ENCODE measurements at regions not wholly inside any gene's neighbourhood (a gene's known extent, or its start where the extent isn't known, plus 50 kb on each side); places are given as distances from the start of the nearest gene placed in this dataset.

DNA sequence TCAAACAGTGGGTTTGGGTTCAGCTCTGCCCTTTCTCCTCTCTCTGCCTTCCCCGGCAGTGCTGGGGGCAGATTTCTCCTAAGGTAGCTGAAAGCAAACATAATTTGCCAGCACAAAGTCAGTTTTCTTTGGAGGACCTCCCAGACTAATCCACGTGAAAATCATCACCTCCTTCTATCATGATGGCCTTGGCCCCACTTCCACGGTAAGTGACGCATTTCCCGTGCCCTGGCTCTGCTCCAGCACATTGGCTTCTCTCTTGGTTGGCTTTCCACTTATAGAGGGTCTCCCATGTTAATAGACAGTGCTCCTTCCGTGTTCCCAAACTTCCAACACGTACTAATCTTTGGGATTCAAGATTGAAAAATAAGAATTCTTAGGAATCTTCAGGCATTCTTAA lies 74.1 kb upstream of the TRIO start:
- TF ChIP-seq, protein P1, sequence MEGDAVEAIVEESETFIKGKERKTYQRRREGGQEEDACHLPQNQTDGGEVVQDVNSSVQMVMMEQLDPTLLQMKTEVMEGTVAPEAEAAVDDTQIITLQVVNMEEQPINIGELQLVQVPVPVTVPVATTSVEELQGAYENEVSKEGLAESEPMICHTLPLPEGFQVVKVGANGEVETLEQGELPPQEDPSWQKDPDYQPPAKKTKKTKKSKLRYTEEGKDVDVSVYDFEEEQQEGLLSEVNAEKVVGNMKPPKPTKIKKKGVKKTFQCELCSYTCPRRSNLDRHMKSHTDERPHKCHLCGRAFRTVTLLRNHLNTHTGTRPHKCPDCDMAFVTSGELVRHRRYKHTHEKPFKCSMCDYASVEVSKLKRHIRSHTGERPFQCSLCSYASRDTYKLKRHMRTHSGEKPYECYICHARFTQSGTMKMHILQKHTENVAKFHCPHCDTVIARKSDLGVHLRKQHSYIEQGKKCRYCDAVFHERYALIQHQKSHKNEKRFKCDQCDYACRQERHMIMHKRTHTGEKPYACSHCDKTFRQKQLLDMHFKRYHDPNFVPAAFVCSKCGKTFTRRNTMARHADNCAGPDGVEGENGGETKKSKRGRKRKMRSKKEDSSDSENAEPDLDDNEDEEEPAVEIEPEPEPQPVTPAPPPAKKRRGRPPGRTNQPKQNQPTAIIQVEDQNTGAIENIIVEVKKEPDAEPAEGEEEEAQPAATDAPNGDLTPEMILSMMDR (IDR thresholded peaks at IDR 0.05; ENCODE audit: borderline replicate concordance, extremely low read depth, insufficient read depth): no peak
- Histone ChIP-seq H3K27me3 (ENCODE audit: control insufficient read depth, insufficient read depth, low read length) (no peaks in the 10 kb centered on the region), H3K9me3 (ENCODE audit: control insufficient read depth in 2 of 3, insufficient read depth in 1 of 3, low read length in 3 of 3) (no peaks in the 10 kb centered on the region), H3K4me3 (ENCODE audit: low read length in 3 of 3) (no peak overlapping the region), H3K9ac (ENCODE audit: low read length in 3 of 3) (no peak overlapping the region), H3K36me3 (ENCODE audit: control insufficient read depth in 2 of 3, insufficient read depth in 3 of 3, low read length in 3 of 3) (no peaks in the 10 kb centered on the region), H3K27ac (ENCODE audit: low read depth in 2 of 2, low read length in 2 of 2) (no peak overlapping the region), H3K4me1 (ENCODE audit: control insufficient read depth in 2 of 3, insufficient read depth in 2 of 3, low read depth in 1 of 3, low read length in 3 of 3) (no peaks in the 10 kb centered on the region)
- DNase-seq (no peak), FAIRE-seq (no peak)
- intact Hi-C loops (cut with DNase I): no loop called here

DNA sequence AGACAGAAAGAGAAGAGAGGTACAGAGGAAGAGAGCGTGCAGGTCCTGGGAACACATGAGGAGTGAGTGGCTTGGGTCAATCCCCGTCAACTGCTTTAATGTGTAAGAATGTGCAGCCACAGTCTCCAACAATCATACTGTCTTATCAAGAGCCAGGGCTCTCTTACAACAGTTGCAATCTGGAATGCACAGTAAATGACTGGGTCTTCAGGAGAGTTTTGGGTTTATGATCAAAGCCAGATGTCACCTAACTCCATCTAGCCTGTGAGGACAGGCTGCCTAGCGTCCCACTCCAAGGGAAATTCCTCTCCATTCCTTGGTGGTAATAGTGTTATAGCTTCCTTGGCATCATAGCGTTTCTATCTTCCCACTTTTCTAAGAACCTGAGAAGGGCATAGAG lies 75.0 kb upstream of the TRIO start:
- Histone ChIP-seq H3K9ac (ENCODE audit: low read length in 3 of 3) (no peak overlapping the region), H3K4me3 (ENCODE audit: low read length in 3 of 3) (no peak overlapping the region), H3K36me3 (ENCODE audit: control insufficient read depth in 2 of 3, insufficient read depth in 3 of 3, low read length in 3 of 3) (no peaks in the 10 kb centered on the region), H3K9me3 (ENCODE audit: control insufficient read depth in 2 of 3, insufficient read depth in 1 of 3, low read length in 3 of 3) (no peaks in the 10 kb centered on the region), H3K4me1 (ENCODE audit: control insufficient read depth in 2 of 3, insufficient read depth in 2 of 3, low read depth in 1 of 3, low read length in 3 of 3) (no peaks in the 10 kb centered on the region), H3K27me3 (ENCODE audit: control insufficient read depth, insufficient read depth, low read length) (no peaks in the 10 kb centered on the region), H3K27ac (ENCODE audit: low read depth in 2 of 2, low read length in 2 of 2) (no peak overlapping the region)
- DNase-seq (no peak), FAIRE-seq (no peak)
- intact Hi-C loops (cut with DNase I): no loop called here
- TF ChIP-seq, protein P1 (IDR thresholded peaks at IDR 0.05; ENCODE audit: borderline replicate concordance, extremely low read depth, insufficient read depth): no peak

DNA sequence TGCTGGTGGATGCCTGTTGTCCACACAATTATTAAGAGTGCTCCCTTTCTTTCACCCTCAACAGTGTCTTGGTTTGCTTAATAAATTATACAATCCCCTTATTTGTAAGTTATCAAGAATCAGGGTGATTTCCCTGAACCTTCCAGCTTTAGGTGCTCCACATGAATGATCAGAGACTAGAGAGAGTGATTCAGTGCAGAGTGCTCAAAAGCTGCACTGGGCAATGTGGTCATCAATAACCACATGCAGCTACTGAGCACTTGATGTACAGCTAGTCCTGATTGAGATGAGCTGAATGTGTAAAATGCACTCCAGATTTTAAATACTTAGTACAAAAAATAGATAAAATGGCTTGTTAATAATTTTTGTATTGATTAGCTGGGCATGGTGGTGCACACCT lies 76.8 kb upstream of the TRIO start:
- intact Hi-C loops (cut with DNase I): no loop called here
- Histone ChIP-seq H3K4me1 (ENCODE audit: control insufficient read depth in 2 of 3, insufficient read depth in 2 of 3, low read depth in 1 of 3, low read length in 3 of 3) (no peaks in the 10 kb centered on the region), H3K27ac (ENCODE audit: low read depth in 2 of 2, low read length in 2 of 2) (no peak overlapping the region), H3K9ac (ENCODE audit: low read length in 3 of 3) (no peak overlapping the region), H3K27me3 (ENCODE audit: control insufficient read depth, insufficient read depth, low read length) (no peaks in the 10 kb centered on the region), H3K9me3 (ENCODE audit: control insufficient read depth in 2 of 3, insufficient read depth in 1 of 3, low read length in 3 of 3) (no peaks in the 10 kb centered on the region), H3K36me3 (ENCODE audit: control insufficient read depth in 2 of 3, insufficient read depth in 3 of 3, low read length in 3 of 3) (no peaks in the 10 kb centered on the region), H3K4me3 (ENCODE audit: low read length in 3 of 3) (no peak overlapping the region)
- FAIRE-seq: no peak
- TF ChIP-seq, protein P1 (IDR thresholded peaks at IDR 0.05; ENCODE audit: borderline replicate concordance, extremely low read depth, insufficient read depth): no peak
- DNase-seq: no peak

DNA sequence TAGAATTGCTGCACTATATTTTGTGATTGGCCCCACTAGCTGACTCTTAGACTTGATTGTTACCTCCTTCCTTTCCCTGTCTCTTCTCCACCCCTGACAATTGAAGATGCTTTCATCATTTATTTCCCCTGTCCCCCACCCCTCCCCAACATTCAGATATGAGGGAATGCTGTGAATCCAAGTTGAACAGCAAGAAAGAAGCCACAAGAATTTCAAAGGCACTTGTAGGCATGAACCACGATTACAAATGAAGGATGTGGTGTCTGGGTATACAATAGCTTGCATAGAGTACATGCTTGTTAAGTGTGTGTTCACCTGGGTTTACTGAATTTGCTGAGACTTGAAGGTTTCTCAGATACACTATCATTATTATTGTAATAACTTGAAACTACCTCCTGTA lies 78.3 kb upstream of the TRIO start:
- Histone ChIP-seq H3K36me3 (ENCODE audit: control insufficient read depth in 2 of 3, insufficient read depth in 3 of 3, low read length in 3 of 3) (no peaks in the 10 kb centered on the region), H3K27me3 (ENCODE audit: control insufficient read depth, insufficient read depth, low read length) (no peaks in the 10 kb centered on the region), H3K9ac (ENCODE audit: low read length in 3 of 3) (no peak overlapping the region), H3K4me1 (ENCODE audit: control insufficient read depth in 2 of 3, insufficient read depth in 2 of 3, low read depth in 1 of 3, low read length in 3 of 3) (no peaks in the 10 kb centered on the region), H3K27ac (ENCODE audit: low read depth in 2 of 2, low read length in 2 of 2) (no peak overlapping the region), H3K9me3 (ENCODE audit: control insufficient read depth in 2 of 3, insufficient read depth in 1 of 3, low read length in 3 of 3) (no peaks in the 10 kb centered on the region), H3K4me3 (ENCODE audit: low read length in 3 of 3) (no peak overlapping the region)
- intact Hi-C loops (cut with DNase I): no loop called here
- DNase-seq: no peak
- TF ChIP-seq, protein P1 (IDR thresholded peaks at IDR 0.05; ENCODE audit: borderline replicate concordance, extremely low read depth, insufficient read depth): no peak
- no peak for FAIRE-seq

All from kidney (tissue), 13 donors.